ENCODE measurements at regions not wholly inside any gene's neighbourhood (a gene's known extent, or its start where the extent isn't known, plus 50 kb on each side); places are given as distances from the start of the nearest gene placed in this dataset.

GRCh38 chr9:79955300-79955699 is 383.5 kb downstream of the TLE4 start:
- no peaks in the 10 kb centered on the region for H3K27me3 Mint-ChIP-seq
- DNase-seq (ENCODE audit: low spot score, unreplicated experiment): no peak

DNA sequence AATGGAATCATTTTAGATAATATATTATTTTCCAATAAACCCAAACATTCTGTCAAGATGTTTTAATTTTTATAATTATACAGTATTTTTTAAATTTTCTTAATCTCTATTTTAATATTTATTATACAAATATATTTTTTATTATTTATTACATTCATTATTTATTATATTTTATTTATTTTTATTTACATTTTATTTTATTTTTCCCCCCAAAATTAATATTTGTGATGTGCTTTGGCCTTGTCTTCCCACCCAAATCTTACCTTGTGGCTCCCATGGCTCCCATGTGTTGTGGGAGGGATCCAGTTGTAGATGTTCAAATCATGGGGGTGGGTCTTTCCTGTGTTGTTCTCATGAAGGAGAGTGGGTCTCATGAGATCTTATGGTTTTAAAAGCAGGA is 382.1 kb downstream of the TLE4 start:
- Mint-ChIP-seq H3K4me1 (ENCODE audit: low read depth) (peaks cover 7% of the 10 kb centered on the region), H3K27ac (no peak overlapping the region), H3K27me3 (peaks cover 4% of the 10 kb centered on the region), H3K9me3 (ENCODE audit: low read depth) (peaks cover 8% of the 10 kb centered on the region), H3K4me3 (ENCODE audit: low read depth) (no peak overlapping the region), H3K36me3 (ENCODE audit: insufficient read depth) (no peaks in the 10 kb centered on the region)
- no peak for TF ChIP-seq CTCF (IDR thresholded peaks at IDR 0.05; ENCODE audit: unreplicated experiment)
- DNase-seq (ENCODE audit: low spot score, unreplicated experiment): no peak

More at GRCh38 chr9:79955300-79955699, 383.5 kb downstream of the TLE4 start:
- Mint-ChIP-seq H3K4me3 (ENCODE audit: low read depth) (no peak overlapping the region), H3K9me3 (ENCODE audit: low read depth) (peaks cover 8% of the 10 kb centered on the region), H3K36me3 (ENCODE audit: insufficient read depth) (no peaks in the 10 kb centered on the region), H3K4me1 (ENCODE audit: low read depth) (peaks cover 7% of the 10 kb centered on the region), H3K27ac (no peak overlapping the region)
- no peak for TF ChIP-seq CTCF (IDR thresholded peaks at IDR 0.05; ENCODE audit: unreplicated experiment)

GRCh38 chr9:79952401-79952800 is 380.6 kb downstream of the TLE4 start:
- no peak overlapping the region for H3K27ac Mint-ChIP-seq
- peaks cover 7% of the 10 kb centered on the region for H3K4me1 Mint-ChIP-seq (ENCODE audit: low read depth)
- TF ChIP-seq CTCF (IDR thresholded peaks at IDR 0.05; ENCODE audit: unreplicated experiment): no peak
- H3K9me3 Mint-ChIP-seq (ENCODE audit: low read depth): peaks cover 8% of the 10 kb centered on the region
- DNase-seq (ENCODE audit: low spot score, unreplicated experiment): no peak
- no peaks in the 10 kb centered on the region for H3K36me3 Mint-ChIP-seq (ENCODE audit: insufficient read depth)
- peaks cover 8% of the 10 kb centered on the region for H3K27me3 Mint-ChIP-seq
- H3K4me3 Mint-ChIP-seq (ENCODE audit: low read depth): no peak overlapping the region

DNA sequence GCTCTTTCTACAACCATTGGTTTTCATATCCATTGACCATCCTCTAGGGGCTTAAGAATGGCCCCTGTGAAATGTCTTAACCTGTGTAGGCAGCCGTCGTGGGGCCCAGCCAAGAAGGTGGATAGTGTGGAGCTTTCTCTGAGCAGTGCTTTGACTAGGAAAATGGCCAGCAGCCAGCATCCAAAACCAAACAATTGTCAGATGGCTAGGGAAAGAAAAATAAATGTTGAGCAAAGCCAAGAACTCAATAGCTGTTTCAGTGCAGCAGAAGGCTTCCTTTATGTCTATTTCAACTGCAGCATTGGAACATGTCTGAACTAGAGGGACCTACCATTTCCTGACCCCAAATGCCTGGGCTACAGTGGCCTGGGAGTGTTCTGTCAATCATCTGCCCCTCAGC is 374.9 kb downstream of the TLE4 start:
- H3K4me1 Mint-ChIP-seq (ENCODE audit: low read depth): peaks cover 7% of the 10 kb centered on the region
- no peak overlapping the region for H3K27ac Mint-ChIP-seq
- no peak for TF ChIP-seq CTCF (IDR thresholded peaks at IDR 0.05; ENCODE audit: unreplicated experiment)
- no peaks in the 10 kb centered on the region for H3K36me3 Mint-ChIP-seq (ENCODE audit: insufficient read depth)
- DNase-seq (ENCODE audit: low spot score, unreplicated experiment): no peak
- no peaks in the 10 kb centered on the region for H3K9me3 Mint-ChIP-seq (ENCODE audit: low read depth)
- peaks cover 8% of the 10 kb centered on the region for H3K27me3 Mint-ChIP-seq
- no peak overlapping the region for H3K4me3 Mint-ChIP-seq (ENCODE audit: low read depth)

DNA sequence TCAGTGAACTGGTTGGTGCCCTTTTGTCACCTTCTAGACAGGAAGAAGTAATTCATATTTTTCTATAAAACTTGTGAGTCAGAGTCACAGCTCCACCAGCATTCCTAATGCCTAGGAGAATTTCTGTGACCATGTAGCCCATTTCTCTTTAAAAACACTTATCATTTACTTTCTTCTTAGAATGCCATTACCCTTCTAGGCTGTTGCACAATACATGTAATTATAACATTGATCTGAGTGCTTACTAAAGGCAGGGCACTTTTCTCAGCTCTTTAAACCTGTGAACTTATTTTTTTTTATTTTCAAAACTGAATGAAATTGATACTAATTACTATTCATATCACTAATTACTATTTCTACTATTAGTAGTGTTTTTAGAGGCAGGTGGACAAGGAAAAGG is 373.7 kb downstream of the TLE4 start:
- no peak overlapping the region for H3K27ac Mint-ChIP-seq
- DNase-seq (ENCODE audit: low spot score, unreplicated experiment): no peak
- H3K36me3 Mint-ChIP-seq (ENCODE audit: insufficient read depth): no peaks in the 10 kb centered on the region
- H3K27me3 Mint-ChIP-seq: peaks cover 8% of the 10 kb centered on the region
- TF ChIP-seq CTCF (IDR thresholded peaks at IDR 0.05; ENCODE audit: unreplicated experiment): no peak
- no peaks in the 10 kb centered on the region for H3K4me1 Mint-ChIP-seq (ENCODE audit: low read depth)
- H3K4me3 Mint-ChIP-seq (ENCODE audit: low read depth): no peak overlapping the region
- H3K9me3 Mint-ChIP-seq (ENCODE audit: low read depth): no peaks in the 10 kb centered on the region

Data from progenitor cell of endocrine pancreas (in vitro differentiated cells).